Uterus (tissue), 3 donors: ENCODE measurements at regions not wholly inside any gene's neighbourhood (a gene's known extent, or its start where the extent isn't known, plus 50 kb on each side); places are given as distances from the start of the nearest gene placed in this dataset.

Source experiments
- DNase-seq, 2 donors: peaks; one replicate each; pipeline ENCODE4 v3.0.0-alpha.2; 2019 to 2020
- H3K27ac ChIP-seq, 2 donors: fragments of 200-600 bp; sonication (generic); 1 replicate in 1 of 2; 2 replicates in 1 of 2; pipeline ENCODE4 v1.5.1; 2016 to 2018
- H3K27me3 ChIP-seq, 2 donors: fragments of 200-600 bp; sonication (generic); one replicate each; pipeline ENCODE4 v1.5.1; 2018 to 2019; ENCODE audit warnings: control low read depth in 1 of 2
- H3K36me3 ChIP-seq, 2 donors: fragments of 200-600 bp; sonication (generic); one replicate each; pipeline ENCODE4 v1.5.1; 2019; ENCODE audit warnings: control low read depth in 1 of 2
- H3K4me1 ChIP-seq, 2 donors: fragments of 200-600 bp; sonication (generic); one replicate each; pipeline ENCODE4 v1.5.1; 2018 to 2019; ENCODE audit warnings: control low read depth in 1 of 2
- H3K4me3 ChIP-seq, 2 donors: fragments of 200-600 bp; sonication (generic); 1 replicate in 1 of 2; 2 replicates in 1 of 2; pipeline ENCODE4 v1.5.1; 2018 to 2019; ENCODE audit warnings: mild to moderate bottlenecking in 1 of 2
- H3K9me3 ChIP-seq, 2 donors: fragments of 200-600 bp; sonication (generic); one replicate each; pipeline ENCODE4 v1.5.1; 2019; ENCODE audit warnings: control low read depth in 1 of 2
- CTCF ChIP-seq, 4 experiments: fragments of 200-600 bp in 2 of 4; fragments of 450-650 bp in 2 of 4; sonication (generic) in 2 of 4; IDR thresholded peaks; one replicate each; pipeline ENCODE4 v1.5.1; 2016 to 2019; ENCODE audit warnings: antibody characterized with exemption in 4 of 4, mild to moderate bottlenecking in 2 of 4, moderate library complexity in 1 of 4
- POLR2A ChIP-seq, 2 donors: fragments of 450-650 bp; IDR thresholded peaks; one replicate each; pipeline ENCODE4 v1.6.1; 2016; ENCODE audit warnings: antibody characterized with exemption in 2 of 2, mild to moderate bottlenecking in 1 of 2, moderate library complexity in 1 of 2
- intact Hi-C: fragments of 100-400 bp; cut with DNase I; formaldehyde crosslinking; loops from one replicate; pipeline ENCODE4 v1.15.1; 2023; ENCODE audit warnings: low total_unique reads
- donor health status: DM: yes; HTN: yes; CAD: no.

- Histone ChIP-seq H3K4me1 (no peaks in the 10 kb centered on the region), H3K27me3 (no peaks in the 10 kb centered on the region), H3K27ac (no peak overlapping the region), H3K4me3 (no peak overlapping the region), H3K9me3 (no peaks in the 10 kb centered on the region), H3K36me3 (no peaks in the 10 kb centered on the region)
- intact Hi-C loops: no loop called here
- no peak for DNase-seq
- TF ChIP-seq CTCF (IDR thresholded peaks at IDR 0.05) (no peak), POLR2A (IDR thresholded peaks at IDR 0.05) (no peak)
Measured at GRCh38 chr12:114783089-114783618, 99.2 kb upstream of the TBX3 start.

GRCh38 chr12:114780746-114781399 is 96.9 kb upstream of the TBX3 start:
- intact Hi-C loops: no loop called here
- Histone ChIP-seq H3K27ac (no peak overlapping the region), H3K4me3 (no peak overlapping the region), H3K27me3 (no peaks in the 10 kb centered on the region), H3K36me3 (no peaks in the 10 kb centered on the region), H3K9me3 (no peaks in the 10 kb centered on the region), H3K4me1 (no peaks in the 10 kb centered on the region)
- no peak for TF ChIP-seq POLR2A (IDR thresholded peaks at IDR 0.05)
- TF ChIP-seq CTCF (IDR thresholded peaks at IDR 0.05): no peak
- DNase-seq: no peak

GRCh38 chr12:114779647-114780046 is 95.7 kb upstream of the TBX3 start:
- intact Hi-C loops: no loop called here
- H3K36me3 ChIP-seq: no peaks in the 10 kb centered on the region
- no peaks in the 10 kb centered on the region for H3K27me3 ChIP-seq
- H3K27ac ChIP-seq: no peak overlapping the region
- no peaks in the 10 kb centered on the region for H3K4me1 ChIP-seq
- TF ChIP-seq CTCF (IDR thresholded peaks at IDR 0.05): no peak
- TF ChIP-seq POLR2A (IDR thresholded peaks at IDR 0.05): no peak
- no peak for DNase-seq
- H3K9me3 ChIP-seq: no peaks in the 10 kb centered on the region
- H3K4me3 ChIP-seq: no peak overlapping the region

DNA sequence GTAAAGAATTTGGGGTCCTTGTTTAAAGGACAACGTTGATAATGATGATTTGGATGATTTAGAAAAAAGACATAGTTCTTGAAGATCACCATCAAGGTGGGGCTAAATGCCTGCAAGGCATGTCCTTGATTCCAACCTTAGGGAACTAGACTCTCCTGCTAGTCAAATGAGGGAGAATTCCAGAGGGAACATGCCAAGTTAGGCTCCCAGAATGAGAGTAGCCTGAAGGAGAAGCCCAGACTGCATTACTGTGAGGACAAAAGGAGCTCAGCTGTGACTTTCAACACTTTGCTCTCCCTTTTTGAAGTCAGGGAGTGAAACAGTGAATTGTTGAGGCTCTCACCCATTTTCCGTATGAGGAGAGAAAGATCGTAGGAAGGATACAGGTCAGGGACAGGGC is 95.2 kb upstream of the TBX3 start:
- Histone ChIP-seq H3K9me3 (no peaks in the 10 kb centered on the region), H3K27me3 (no peaks in the 10 kb centered on the region), H3K36me3 (no peaks in the 10 kb centered on the region), H3K4me1 (no peaks in the 10 kb centered on the region), H3K4me3 (no peak overlapping the region), H3K27ac (no peak overlapping the region)
- no peak for TF ChIP-seq CTCF (IDR thresholded peaks at IDR 0.05)
- no peak for TF ChIP-seq POLR2A (IDR thresholded peaks at IDR 0.05)
- intact Hi-C loops: no loop called here
- DNase-seq: no peak

- no peak for DNase-seq
- no peaks in the 10 kb centered on the region for H3K36me3 ChIP-seq
- intact Hi-C loops: no loop called here
- H3K4me1 ChIP-seq: no peaks in the 10 kb centered on the region
- no peaks in the 10 kb centered on the region for H3K9me3 ChIP-seq
- H3K4me3 ChIP-seq: no peak overlapping the region
- no peak overlapping the region for H3K27ac ChIP-seq
- no peaks in the 10 kb centered on the region for H3K27me3 ChIP-seq
- no peak for TF ChIP-seq CTCF (IDR thresholded peaks at IDR 0.05)
- no peak for TF ChIP-seq POLR2A (IDR thresholded peaks at IDR 0.05)
Measured at GRCh38 chr12:114776731-114777442, 92.9 kb upstream of the TBX3 start.
